GM19043 (cell line): ENCODE measurements at regions not wholly inside any gene's neighbourhood (a gene's known extent, or its start where the extent isn't known, plus 50 kb on each side); places are given as distances from the start of the nearest gene placed in this dataset.
"Not testable (repeated sequence)": the region's sequence is repeated elsewhere in the genome, so short reads cannot be mapped to it uniquely, and the experiment has no call there.

ENCODE experiments used
- ATAC-seq: cut with Tn5 transposase; IDR thresholded peaks from one replicate; pipeline ENCODE4 v1.9.1; 2021; ENCODE audit warnings: low read depth; ENCODE audit not compliant: unreplicated experiment

DNA sequence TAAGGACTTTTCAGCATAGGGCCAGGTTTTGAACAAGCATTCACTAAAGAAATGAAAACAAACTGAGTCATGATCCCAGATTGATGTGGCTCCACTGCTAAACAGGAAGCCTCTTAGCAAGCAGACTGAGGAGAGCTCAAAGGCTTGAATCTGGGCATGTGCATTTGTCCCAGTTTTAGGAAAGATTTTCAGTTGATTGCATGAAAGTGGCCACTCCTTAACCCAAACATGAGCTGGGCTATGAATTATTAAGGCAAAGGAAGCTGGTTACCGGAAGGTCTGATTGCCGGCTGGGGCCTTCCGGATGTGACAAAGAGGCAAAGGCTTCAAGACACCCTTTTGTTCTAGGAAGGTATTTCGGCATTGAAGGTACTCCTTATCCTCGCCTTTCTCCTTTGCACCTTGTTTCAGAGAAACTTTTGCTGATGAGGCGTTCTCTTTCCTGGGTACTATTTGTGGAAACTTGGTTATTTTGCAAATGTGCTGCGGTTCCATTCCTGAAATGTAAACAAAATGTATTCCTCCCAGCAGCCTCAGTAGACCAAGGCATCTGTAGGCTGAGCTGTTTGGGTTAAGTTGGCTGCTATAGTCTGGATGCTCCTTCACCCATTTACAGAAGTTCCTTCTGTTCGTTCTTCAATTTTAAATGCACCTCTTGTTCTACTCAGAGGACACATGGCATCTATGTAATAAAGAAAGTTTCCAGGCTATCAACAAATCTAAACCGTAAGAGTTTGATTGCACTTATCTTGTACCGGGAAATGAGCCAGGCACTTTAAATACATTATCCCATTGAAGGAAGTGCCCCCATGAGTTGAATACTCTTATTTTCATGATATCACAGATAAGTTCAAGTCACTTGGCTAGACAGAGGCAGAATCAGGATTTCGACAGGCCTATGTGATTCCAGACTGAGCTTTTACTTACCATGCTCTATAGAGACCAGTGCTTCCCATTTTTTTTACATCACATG, 115.6 kb upstream of the METAP2 start:
- ATAC-seq, result no peak

DNA sequence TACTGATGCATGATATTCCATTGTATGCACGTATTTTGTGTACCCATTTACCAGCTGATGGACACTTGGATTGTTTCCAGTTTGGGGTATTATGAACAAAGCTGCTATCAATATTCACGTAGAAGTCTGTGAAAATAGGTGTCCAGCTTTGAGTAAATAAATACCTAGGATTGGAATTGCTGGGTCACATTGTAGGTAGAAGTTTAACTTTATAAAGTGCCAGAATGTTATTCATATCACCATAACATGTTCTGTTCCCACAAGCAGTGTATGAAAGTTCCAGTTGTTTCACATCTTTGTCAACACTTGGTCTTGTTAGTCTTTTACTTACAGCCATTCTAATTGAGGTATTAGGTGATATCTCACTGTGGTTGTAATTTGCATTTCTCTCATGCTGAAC, 108.0 kb upstream of the METAP2 start:
- no peak for ATAC-seq

DNA sequence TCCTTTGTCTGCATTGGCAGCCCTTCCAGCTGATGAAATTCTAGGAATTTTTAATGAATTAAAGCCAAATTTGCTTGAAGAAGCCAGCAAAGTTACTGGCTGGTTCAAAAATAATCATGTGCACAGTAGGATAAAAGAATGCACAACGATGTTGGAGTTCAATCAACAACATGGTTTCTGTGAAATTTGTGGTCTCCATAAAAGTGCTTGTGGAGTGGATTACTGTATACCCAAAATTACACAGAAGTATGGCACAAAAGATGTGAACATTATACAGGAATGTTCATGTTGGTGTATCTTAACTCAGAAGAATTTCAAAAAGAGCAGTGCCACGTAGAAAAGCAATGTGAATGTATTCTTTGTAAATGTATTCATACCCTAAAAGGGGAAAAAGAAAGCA, 105.0 kb upstream of the METAP2 start:
- no peak for ATAC-seq

DNA sequence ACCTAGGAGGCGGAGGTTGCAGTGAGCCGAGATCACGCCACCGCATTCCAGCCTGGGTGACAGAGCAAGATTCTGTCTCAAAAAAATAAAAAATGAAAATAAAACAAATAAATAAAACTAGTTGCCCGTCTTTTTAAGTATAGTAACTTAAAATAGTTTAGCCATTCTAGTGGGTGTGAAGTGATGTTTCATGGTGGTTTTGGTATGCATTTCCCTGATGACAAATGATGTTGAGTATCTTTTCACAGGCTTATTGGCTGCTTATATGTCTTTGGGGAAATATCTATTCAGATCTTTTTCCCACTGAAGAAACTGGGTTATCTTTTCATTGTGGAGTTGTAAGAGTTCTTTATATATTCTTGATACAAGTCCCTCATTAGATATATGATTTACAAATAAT, 102.4 kb upstream of the METAP2 start:
- ATAC-seq, result no peak

DNA sequence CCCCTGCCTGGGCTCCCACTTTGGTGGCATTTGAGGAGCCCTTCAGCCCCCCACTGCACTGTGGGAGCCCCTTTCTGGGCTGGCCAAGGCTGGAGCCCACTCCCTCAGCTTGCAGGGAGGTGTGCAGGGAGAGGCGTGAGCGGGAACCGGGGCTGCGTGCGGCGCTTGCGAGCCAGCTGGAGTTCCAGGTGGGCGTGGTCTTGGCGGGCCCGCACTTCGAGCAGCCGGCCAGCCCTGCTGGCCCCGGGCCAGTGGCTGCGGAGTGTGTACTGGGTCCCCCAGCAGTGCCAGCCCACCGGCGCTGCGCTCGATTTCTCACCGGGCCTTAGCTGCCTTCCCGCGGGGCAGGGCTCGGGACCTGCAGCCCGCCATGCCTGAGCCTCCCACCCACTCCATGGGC, 94.5 kb upstream of the METAP2 start:
- ATAC-seq, result not testable (repeated sequence)

DNA sequence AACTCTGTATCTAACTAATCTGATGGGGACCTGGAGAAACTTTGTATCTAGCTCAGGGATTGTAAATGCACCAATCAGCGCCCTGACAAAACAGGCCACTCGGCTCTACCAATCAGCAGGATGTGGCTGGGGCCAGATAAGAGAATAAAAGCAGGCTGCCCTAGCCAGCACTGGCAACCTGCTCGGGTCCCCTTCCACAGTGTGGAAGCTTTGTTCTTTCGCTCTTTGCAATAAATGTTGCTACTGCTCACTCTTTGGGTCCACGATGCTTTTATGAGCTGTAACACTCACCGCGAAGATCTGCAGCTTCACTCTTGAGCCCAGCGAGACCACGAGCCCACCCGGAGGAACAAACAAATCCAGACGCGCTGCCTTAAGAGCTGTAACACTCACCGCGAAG, 93.6 kb upstream of the METAP2 start:
- not testable (repeated sequence) for ATAC-seq

DNA sequence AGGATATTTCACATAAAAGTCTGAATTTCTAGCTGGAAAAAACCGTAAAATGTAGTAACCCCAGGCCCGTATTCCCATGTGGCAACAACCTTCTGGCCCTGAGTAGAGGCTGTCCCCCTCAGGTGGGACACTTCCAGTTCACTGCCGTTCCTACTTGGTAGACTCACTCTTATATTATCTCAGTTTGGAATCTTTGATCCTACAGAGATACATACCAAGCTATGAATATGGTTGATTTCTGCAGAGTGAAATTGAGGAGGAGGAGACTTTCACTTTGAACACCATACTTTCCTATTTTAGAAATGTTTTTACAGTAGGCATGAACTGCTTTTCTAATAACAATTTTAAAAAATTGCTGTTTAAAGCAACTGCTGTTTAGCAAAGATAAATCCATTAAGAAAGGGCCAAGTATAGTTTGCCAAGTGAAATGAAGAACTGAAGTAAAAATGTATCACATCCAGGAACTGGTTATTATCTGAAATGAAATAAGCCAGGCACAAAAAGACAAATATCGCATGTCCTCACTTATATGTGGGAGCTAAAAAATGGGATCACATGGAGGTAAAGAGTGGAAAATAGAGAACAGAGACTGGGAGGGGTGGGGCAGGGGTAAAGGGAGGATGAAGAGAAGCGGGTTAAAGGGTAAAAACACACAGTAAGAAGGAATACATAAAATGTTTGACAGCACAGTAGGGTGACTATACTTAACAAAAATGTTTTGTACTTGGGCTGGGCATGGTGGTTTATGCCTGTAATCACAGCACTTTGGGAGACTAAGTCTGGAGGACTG, 92.8 kb upstream of the METAP2 start:
- no peak for ATAC-seq

DNA sequence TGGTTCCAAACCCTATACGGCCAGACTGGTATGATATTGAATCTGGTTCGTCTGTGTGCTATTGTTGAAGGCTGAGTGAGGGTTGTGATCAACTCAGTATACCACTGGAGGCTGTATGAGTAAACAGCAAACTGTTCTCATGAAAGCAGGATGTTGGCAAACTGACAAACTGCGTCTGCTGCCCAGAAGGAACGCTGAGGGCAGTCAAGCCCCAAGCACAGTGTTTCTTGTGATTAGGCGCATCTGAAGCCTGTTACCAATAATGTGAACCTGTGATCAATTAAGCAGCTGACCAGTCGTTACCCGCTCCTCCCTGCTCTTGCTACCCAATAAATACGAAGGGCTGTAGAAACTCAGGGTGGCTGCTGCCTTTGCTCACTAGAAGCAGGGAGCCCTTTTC, 90.0 kb upstream of the METAP2 start:
- not testable (repeated sequence) for ATAC-seq

DNA sequence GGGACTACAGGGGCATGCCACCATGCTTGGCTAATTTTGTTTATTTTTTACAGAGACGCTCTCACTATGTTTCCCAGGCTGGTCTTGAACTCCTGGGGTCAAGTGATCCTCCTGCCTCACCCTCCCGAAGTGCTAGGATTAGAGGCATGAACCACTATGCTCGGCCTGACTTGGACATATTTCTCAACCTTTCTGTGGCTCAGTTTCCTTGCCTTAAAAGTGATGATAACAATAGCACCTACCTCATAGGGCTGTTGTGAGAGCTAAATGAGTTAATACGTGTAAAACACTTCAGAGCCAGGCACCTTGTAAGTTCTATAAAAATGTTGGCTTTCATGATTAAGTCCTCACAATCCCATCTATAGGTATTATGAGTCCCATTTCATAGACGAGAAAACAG, 89.2 kb upstream of the METAP2 start:
- ATAC-seq, result no peak

DNA sequence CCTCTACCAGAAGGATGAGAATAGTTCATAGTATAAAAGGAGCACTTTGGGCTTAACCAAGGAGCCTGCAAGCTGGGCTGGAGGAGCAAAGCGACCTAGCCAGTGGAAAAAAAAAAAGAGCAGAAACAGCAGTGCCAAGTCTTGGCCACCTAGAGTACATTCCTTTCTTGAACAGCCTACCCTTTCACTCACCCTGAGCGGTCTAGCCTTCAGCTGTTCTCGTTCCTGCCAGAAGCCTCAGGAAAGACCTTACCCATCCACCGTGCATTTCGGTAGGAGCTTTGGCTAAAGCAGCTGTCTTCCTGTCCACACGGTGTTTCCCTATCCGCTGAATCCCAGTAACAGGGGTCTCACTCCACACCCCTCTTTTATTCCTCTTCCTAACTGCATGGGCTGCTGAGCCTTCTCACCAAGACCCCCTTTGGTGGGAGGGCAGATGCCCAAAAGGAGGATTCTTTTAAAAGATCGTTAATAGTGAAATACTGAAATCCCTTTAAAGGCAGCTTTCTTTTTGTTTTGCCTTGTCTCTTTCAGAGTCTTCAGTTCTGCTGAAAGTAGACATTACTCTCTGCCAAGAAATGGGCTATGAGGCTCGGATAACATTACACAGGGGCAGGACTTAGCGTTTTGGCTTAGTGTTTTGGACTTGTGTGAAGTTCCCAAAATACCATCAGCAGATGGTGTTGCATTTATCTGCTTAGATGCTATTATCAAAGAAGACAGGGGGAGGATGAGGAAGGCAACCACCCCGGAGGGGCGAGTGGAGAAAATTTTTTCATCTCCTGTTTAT, 88.5 kb upstream of the METAP2 start:
- no peak for ATAC-seq

DNA sequence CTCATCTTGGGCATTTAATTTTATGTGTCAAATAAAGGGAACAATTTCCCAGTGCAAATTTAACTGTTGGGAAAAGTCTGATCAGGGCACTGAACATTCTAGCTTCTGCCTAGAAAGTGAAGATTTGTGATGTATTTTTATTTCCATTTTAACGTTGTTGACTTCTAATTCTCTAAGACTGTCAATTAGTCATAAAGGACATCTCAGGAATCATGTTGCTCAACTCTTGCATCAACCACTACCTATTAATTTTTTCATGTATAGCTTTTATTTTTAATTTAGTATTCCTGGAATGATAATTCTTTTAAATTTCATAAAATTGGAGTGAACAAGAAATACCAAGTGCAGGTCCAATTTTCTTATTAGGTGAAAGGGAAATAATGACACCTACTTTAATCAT, 87.9 kb upstream of the METAP2 start:
- ATAC-seq, result no peak

DNA sequence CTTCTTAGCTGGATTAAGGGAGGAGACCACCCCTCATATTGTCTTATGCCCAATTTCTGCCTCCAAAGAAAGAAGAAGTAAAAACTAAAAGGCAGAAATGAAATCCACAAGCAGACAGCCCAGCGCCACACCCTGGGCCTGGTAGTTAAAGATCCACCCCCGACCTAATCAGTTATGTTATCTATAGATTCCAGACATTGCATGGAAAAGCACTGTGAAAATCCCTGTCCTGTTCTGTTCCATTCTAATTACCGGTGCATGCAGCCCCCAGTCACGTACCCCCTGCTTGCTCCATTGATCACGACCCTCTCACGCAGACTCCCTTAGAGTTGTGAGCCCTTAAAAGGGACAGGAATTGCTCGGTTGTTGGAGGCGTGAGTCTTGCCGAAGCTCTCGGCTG, 85.7 kb upstream of the METAP2 start:
- ATAC-seq, result not testable (repeated sequence)

DNA sequence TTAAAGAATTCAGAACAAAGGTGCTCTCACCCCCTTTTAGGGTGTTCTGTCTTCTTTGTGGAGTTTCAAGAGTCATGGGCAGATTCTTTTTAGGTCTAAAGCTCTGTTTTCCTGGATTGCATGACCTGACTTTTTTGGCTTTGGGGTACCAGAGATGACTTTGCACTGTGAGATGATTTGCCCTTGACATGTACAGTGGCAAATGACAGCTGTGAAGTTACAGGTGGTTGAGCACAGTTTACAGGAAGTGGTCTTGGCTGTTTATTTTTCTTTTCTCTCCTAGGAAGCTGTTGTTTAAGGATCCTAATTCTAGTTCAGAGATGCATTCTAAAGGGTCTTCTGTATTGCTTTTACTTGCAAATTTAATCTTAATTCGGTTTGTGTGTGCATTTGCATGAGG, 83.8 kb upstream of the METAP2 start:
- ATAC-seq, result peak; percentile 69

DNA sequence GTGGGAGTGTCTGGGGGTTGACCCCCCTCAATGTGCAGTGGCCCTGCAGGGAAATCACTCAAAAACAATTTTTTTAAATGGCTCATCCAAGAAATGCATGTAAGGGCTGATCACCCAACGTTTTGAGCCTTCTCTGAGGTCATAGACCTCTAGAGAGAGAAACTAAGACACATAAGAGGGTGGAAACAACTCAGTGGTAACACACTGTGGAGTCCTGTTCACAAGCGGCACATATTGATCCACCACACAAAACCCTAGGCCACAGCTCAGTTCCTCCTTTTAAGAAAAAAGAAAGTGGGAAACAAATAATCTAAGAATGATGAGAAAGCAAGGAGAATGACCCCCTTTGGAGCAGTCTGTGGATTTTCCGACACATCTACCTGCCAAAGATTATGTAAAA, 83.0 kb upstream of the METAP2 start:
- peak; percentile 61 for ATAC-seq

DNA sequence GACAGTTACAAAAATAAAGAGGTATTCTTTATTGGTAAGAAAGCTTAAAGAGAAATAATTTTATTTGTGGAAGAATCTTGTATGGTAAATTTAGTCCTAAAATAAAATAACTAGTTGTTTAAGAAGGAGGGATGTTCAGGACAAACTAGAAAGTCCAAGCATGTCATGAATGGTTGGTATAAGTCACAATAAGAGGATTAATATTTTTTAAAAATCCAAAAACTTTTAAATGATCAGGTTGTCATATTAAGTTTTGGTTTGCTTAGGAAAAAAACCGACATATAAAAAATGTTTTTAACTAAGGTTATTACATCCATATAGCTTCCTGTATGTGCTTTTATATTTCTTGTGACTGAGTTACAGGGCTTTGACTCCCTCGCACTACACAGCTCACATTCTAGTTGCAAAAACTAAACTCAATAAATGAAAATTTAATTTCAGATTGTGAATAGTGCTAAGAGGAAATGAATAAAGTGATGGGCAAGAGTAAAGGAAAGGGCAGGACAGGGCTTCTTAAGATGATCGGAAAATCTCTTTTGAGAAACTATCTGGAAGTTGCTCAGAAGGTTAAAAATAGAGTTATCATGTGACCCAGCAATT, 80.7 kb upstream of the METAP2 start:
- ATAC-seq, result no peak

DNA sequence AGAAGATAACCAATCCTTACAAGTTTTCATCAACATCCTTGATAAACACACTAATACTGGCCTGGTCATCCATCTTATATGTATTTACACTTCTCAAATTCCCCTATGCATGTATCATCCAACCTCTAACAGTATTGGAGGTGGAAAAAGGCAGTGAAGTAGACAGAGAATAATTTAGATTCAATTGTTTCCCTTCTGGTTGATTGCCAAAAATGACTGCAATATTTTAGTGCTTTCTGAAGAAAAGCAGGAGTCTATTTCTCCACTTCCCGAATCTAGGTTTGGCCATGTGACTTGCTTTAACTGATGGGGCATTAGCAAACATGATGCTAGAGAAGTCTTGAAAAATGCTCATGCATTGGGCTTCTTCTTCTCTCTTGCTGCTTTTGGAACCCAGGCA, 78.3 kb upstream of the METAP2 start:
- no peak for ATAC-seq

DNA sequence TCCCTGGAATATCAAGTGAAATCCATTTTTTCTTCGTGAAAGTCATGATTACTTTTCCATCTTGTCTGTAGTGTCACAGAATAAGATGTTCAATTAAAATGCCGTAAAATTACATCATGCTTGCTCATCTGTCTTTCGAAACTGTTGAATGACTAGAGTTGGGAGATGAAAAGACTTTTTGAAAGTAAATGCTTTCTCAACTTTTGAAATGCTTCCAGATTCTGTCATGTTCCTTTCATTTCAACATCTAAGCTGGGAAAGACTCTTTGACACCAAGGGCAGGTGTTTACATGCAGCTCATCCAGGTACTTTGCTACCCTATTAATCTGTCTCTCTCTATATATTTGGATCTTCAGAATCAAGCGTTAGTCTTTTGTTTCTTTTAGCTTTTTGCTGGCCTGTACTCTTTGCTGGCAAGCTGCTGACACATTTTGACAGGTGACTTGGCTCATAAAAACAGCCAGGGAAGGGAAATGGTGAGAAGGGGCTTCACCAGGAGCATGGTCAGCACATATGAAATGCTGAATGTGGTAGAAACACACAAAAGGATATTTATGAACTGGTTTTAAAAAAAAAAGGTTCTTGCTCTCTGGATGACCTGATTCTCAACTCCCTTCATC, 77.0 kb upstream of the METAP2 start:
- ATAC-seq, result no peak

DNA sequence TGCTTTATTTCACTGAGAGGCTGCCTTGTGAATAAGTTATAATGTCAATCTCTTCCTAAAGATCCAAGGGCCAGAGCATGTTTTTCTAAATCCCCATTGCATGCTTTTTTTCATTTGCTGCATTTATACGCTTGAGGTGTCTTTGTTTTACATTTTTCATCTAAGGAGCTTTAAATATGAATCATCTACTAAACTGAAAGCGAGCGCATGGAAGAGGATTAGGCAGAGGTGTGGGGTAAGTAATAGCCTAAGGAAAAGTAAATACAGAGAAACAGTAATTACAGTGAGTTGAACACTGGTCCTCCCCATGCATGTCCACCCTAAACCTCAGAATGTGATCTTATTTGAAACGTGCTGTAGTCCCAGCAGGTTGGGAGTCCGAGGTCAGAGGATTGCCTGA, 76.4 kb upstream of the METAP2 start:
- ATAC-seq, result no peak

DNA sequence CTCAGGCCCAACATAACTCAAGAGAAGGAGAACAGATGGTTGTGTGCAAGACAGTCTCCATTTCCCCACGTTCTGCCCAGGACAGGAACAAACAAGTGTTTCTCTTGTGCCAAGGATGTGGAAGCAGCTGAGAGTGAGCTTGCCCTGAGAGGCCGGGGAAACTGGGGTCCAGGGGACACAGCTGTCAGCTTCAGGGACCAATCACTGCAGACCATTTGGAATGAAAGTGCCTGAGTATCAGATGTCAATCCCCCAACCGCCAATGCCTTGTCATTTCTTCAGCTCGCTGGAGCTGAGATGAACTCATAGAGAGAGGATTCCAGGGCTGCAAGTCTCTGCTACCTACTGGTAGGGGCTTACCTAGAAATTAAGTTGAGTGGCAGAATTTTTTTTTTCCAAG, 71.9 kb upstream of the METAP2 start:
- no peak for ATAC-seq

DNA sequence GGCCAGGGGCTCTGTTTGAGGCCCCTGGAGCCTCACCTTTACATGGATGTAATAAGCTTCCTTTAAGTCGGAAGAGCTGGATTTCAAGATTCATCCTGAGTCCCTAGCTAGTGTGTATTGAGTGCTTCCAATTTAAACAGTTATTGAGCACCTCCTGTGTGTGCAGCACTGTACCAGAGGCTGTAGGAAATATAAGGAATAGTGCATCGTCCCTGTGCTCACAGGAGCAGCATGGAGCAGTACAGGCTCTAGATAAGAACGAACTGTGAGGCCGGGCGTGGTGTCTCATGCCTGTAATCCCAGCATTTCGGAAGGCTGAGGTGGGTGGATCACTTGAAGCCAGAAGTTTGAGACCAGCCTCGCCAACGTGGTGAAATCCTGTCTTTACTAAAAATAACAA, 65.8 kb upstream of the METAP2 start:
- ATAC-seq, result no peak
